ENCODE measurements at regions not wholly inside any gene's neighbourhood (a gene's known extent, or its start where the extent isn't known, plus 50 kb on each side); places are given as distances from the start of the nearest gene placed in this dataset.

DNA sequence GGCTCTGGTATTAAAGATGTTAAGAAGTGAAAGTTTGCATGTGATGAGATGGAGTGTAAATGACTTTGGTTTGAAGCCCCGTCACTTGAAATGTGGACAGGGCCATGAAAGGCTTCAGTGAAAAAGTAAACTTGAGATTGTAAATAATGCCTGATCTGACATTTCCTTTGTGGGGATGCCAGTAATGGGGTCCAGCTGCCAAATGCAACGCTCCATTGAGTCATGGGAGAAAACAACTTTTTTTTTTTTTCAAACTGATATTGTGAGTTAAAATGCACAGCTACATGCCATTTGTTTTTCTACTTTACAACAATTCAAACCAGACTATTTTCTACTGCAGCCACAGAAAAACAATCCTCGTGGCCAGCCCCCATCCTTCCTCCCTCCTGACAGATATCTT, 327.0 kb upstream of the TNC start:
- no peak overlapping the region for H2AFZ ChIP-seq (ENCODE audit: low read depth, low read length, severe bottlenecking)
- H3K4me3 ChIP-seq (ENCODE audit: insufficient read depth, low read length, poor library complexity, severe bottlenecking), result no peak overlapping the region
- no peaks in the 10 kb centered on the region for H3K9me3 ChIP-seq (ENCODE audit: insufficient read depth, low read length)
- TF ChIP-seq, protein P1, sequence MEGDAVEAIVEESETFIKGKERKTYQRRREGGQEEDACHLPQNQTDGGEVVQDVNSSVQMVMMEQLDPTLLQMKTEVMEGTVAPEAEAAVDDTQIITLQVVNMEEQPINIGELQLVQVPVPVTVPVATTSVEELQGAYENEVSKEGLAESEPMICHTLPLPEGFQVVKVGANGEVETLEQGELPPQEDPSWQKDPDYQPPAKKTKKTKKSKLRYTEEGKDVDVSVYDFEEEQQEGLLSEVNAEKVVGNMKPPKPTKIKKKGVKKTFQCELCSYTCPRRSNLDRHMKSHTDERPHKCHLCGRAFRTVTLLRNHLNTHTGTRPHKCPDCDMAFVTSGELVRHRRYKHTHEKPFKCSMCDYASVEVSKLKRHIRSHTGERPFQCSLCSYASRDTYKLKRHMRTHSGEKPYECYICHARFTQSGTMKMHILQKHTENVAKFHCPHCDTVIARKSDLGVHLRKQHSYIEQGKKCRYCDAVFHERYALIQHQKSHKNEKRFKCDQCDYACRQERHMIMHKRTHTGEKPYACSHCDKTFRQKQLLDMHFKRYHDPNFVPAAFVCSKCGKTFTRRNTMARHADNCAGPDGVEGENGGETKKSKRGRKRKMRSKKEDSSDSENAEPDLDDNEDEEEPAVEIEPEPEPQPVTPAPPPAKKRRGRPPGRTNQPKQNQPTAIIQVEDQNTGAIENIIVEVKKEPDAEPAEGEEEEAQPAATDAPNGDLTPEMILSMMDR (IDR thresholded peaks at IDR 0.05; ENCODE audit: insufficient read depth, low read length, poor library complexity, severe bottlenecking), result no peak
- TF ChIP-seq EZH2phosphoT487 (conservative IDR thresholded peaks at IDR 0.05; ENCODE audit: low read length), result no peak
- no peaks in the 10 kb centered on the region; the same call in 1 of the 2 replicates for H3K27me3 ChIP-seq (ENCODE audit: low read length)
- H3F3A ChIP-seq (ENCODE audit: insufficient read depth), result no peaks in the 10 kb centered on the region
- H4K20me1 ChIP-seq (ENCODE audit: low read depth, low read length), result no peaks in the 10 kb centered on the region
- no peaks in the 10 kb centered on the region for H3K79me2 ChIP-seq (ENCODE audit: insufficient read depth, low read length)
- no peaks in the 10 kb centered on the region for H3K9me2 ChIP-seq (replicated peaks; ENCODE audit: insufficient read depth, low read length)
- H3K27ac ChIP-seq (ENCODE audit: low read depth, low read length), result no peak overlapping the region
- no peak overlapping the region for H3K9ac ChIP-seq (ENCODE audit: low read length)
- H3K36me3 ChIP-seq (ENCODE audit: low read length), result no peaks in the 10 kb centered on the region; the same call in 1 of the 2 replicates
- H3K4me2 ChIP-seq (ENCODE audit: low read depth, low read length, poor library complexity, severe bottlenecking), result no peak overlapping the region

DNA sequence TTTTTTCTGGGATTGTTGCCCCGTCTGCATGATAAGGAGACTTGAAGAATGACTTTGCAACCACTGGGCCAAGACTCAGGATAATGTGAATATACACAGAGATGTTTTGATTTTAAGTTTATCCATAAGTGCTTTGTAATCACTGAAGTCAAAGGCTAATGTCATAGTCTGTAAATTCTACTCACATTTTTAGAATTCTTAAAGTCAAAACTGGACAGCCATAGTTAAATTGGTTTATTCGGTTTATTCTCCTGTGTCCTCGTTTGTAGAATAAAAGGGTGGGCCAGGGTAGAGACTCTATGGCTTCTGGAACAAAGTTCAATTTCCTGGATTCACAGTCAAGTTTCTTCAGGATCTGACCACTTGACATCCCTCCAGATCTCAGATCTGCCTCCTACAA, 327.7 kb upstream of the TNC start:
- no peak overlapping the region for H3K27ac ChIP-seq (ENCODE audit: low read depth, low read length)
- no peaks in the 10 kb centered on the region; the same call in 1 of the 2 replicates for H3K36me3 ChIP-seq (ENCODE audit: low read length)
- no peaks in the 10 kb centered on the region for H3K9me2 ChIP-seq (replicated peaks; ENCODE audit: insufficient read depth, low read length)
- H3F3A ChIP-seq (ENCODE audit: insufficient read depth), result no peaks in the 10 kb centered on the region
- H3K9me3 ChIP-seq (ENCODE audit: insufficient read depth, low read length), result no peaks in the 10 kb centered on the region
- no peak overlapping the region for H3K4me3 ChIP-seq (ENCODE audit: insufficient read depth, low read length, poor library complexity, severe bottlenecking)
- no peak overlapping the region for H3K4me2 ChIP-seq (ENCODE audit: low read depth, low read length, poor library complexity, severe bottlenecking)
- TF ChIP-seq, protein P1 (IDR thresholded peaks at IDR 0.05; ENCODE audit: insufficient read depth, low read length, poor library complexity, severe bottlenecking), result no peak
- TF ChIP-seq EZH2phosphoT487 (conservative IDR thresholded peaks at IDR 0.05; ENCODE audit: low read length), result no peak
- no peaks in the 10 kb centered on the region for H3K79me2 ChIP-seq (ENCODE audit: insufficient read depth, low read length)
- no peaks in the 10 kb centered on the region for H4K20me1 ChIP-seq (ENCODE audit: low read depth, low read length)
- no peak overlapping the region for H2AFZ ChIP-seq (ENCODE audit: low read depth, low read length, severe bottlenecking)
- no peaks in the 10 kb centered on the region; the same call in 1 of the 2 replicates for H3K27me3 ChIP-seq (ENCODE audit: low read length)
- H3K9ac ChIP-seq (ENCODE audit: low read length), result no peak overlapping the region

DNA sequence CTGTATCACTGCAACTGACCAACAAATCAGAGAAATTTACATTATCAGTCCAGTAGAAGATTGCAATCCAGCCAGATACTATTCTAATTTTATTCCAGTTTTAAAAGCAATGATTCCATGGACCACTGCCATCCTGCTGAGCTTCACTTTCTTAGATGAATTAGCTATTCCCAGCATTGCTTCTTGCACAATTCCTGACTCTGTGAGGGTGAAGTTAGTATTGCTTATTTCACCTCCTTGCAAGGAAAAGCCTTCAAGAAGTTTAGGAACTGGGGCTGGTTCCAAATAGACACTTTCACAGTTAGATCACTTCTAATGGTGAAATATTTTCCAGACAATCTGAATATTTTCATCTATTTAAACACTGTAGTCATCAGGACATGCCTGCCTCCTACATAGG, 338.6 kb upstream of the TNC start:
- H3F3A ChIP-seq (ENCODE audit: insufficient read depth), result no peaks in the 10 kb centered on the region

More for the DNA sequence above, 338.6 kb upstream of the TNC start:
- Histone ChIP-seq H3K9ac (ENCODE audit: low read length) (no peak overlapping the region), H3K4me2 (ENCODE audit: low read depth, low read length, poor library complexity, severe bottlenecking) (no peak overlapping the region), H4K20me1 (ENCODE audit: low read depth, low read length) (no peaks in the 10 kb centered on the region), H2AFZ (ENCODE audit: low read depth, low read length, severe bottlenecking) (no peak overlapping the region), H3K27me3 (ENCODE audit: low read length) (no peaks in the 10 kb centered on the region), H3K36me3 (ENCODE audit: low read length) (no peaks in the 10 kb centered on the region), H3K4me3 (ENCODE audit: insufficient read depth, low read length, poor library complexity, severe bottlenecking) (no peak overlapping the region), H3K27ac (ENCODE audit: low read depth, low read length) (no peak overlapping the region), H3K79me2 (ENCODE audit: insufficient read depth, low read length) (no peaks in the 10 kb centered on the region), H3K9me2 (replicated peaks; ENCODE audit: insufficient read depth, low read length) (no peaks in the 10 kb centered on the region; the same call in 1 of the 2 replicates), H3K9me3 (ENCODE audit: insufficient read depth, low read length) (no peaks in the 10 kb centered on the region)
- TF ChIP-seq, protein P1 (IDR thresholded peaks at IDR 0.05; ENCODE audit: insufficient read depth, low read length, poor library complexity, severe bottlenecking), result no peak
- TF ChIP-seq EZH2phosphoT487 (conservative IDR thresholded peaks at IDR 0.05; ENCODE audit: low read length), result no peak
